Ascending aorta (tissue), 2 donors: ENCODE measurements at regions not wholly inside any gene's neighbourhood (a gene's known extent, or its start where the extent isn't known, plus 50 kb on each side); places are given as distances from the start of the nearest gene placed in this dataset.

Experiments
- DNase-seq, 2 donors: peaks; one replicate each; pipeline ENCODE4 v3.0.0-alpha.2; 2019; ENCODE audit warnings: low spot score in 2 of 2
- H3K27ac ChIP-seq, 2 donors: fragments of 200-600 bp; sonication (generic); one replicate each; pipeline ENCODE4 v1.5.1; 2016 to 2017; ENCODE audit warnings: mild to moderate bottlenecking in 1 of 2
- H3K27me3 ChIP-seq: fragments of 200-600 bp; sonication (generic); one replicate; pipeline ENCODE4 v1.5.1; 2017
- H3K36me3 ChIP-seq, 2 donors: fragments of 200-600 bp; sonication (generic); one replicate each; pipeline ENCODE4 v1.5.1; 2016
- H3K4me1 ChIP-seq, 2 donors: fragments of 200-600 bp; sonication (generic); one replicate each; pipeline ENCODE4 v1.5.1; 2016 to 2017; ENCODE audit warnings: mild to moderate bottlenecking in 1 of 2
- H3K4me3 ChIP-seq, 2 donors: fragments of 200-600 bp; sonication (generic); one replicate each; pipeline ENCODE4 v1.5.1; 2016 to 2017; ENCODE audit warnings: mild to moderate bottlenecking in 1 of 2
- H3K9me3 ChIP-seq, 2 donors: fragments of 200-600 bp; sonication (generic); one replicate each; pipeline ENCODE4 v1.5.1; 2016
- CTCF ChIP-seq, 3 experiments: fragments of 200-600 bp in 2 of 3; fragments of 450-650 bp in 1 of 3; sonication (generic) in 2 of 3; IDR thresholded peaks; one replicate each; pipeline ENCODE4 v1.5.1; 2016 to 2019; ENCODE audit warnings: antibody characterized with exemption in 3 of 3, mild to moderate bottlenecking in 1 of 3, moderate library complexity in 1 of 3
- intact Hi-C: fragments of 100-400 bp; cut with DNase I; formaldehyde crosslinking; loops from one replicate; pipeline ENCODE4 v1.15.1; 2023

- intact Hi-C loops: no loop called here
- DNase-seq: no peak
Measured at GRCh38 chr4:34767407-34767806, 1476.9 kb downstream of the ARAP2 start.

GRCh38 chr4:34771632-34772031, 1472.7 kb downstream of the ARAP2 start:
- DNase-seq: no peak
- no peaks in the 10 kb centered on the region for H3K36me3 ChIP-seq
- no peak overlapping the region for H3K27ac ChIP-seq
- no peak overlapping the region for H3K4me3 ChIP-seq
- TF ChIP-seq CTCF (IDR thresholded peaks at IDR 0.05): no peak
- no peaks in the 10 kb centered on the region for H3K9me3 ChIP-seq
- intact Hi-C loops: no loop called here
- no peaks in the 10 kb centered on the region for H3K4me1 ChIP-seq
- no peaks in the 10 kb centered on the region for H3K27me3 ChIP-seq

More at GRCh38 chr4:34767407-34767806, 1476.9 kb downstream of the ARAP2 start:
- H3K4me1 ChIP-seq: no peaks in the 10 kb centered on the region
- H3K36me3 ChIP-seq: no peaks in the 10 kb centered on the region
- no peaks in the 10 kb centered on the region for H3K9me3 ChIP-seq
- H3K27ac ChIP-seq: no peak overlapping the region
- no peak for TF ChIP-seq CTCF (IDR thresholded peaks at IDR 0.05)
- H3K27me3 ChIP-seq: no peaks in the 10 kb centered on the region
- H3K4me3 ChIP-seq: no peak overlapping the region

- intact Hi-C loops: no loop called here
- no peak overlapping the region for H3K27ac ChIP-seq
Measured at GRCh38 chr4:34790131-34790530, 1454.2 kb downstream of the ARAP2 start.

GRCh38 chr4:34791209-34791608, 1453.1 kb downstream of the ARAP2 start:
- Histone ChIP-seq H3K4me3 (no peak overlapping the region), H3K27ac (no peak overlapping the region), H3K27me3 (no peaks in the 10 kb centered on the region), H3K36me3 (no peaks in the 10 kb centered on the region), H3K4me1 (no peaks in the 10 kb centered on the region), H3K9me3 (no peaks in the 10 kb centered on the region)
- intact Hi-C loops: no loop called here
- no peak for DNase-seq
- TF ChIP-seq CTCF (IDR thresholded peaks at IDR 0.05): no peak

More at GRCh38 chr4:34790131-34790530, 1454.2 kb downstream of the ARAP2 start:
- no peak for TF ChIP-seq CTCF (IDR thresholded peaks at IDR 0.05)
- no peaks in the 10 kb centered on the region for H3K4me1 ChIP-seq
- H3K27me3 ChIP-seq: no peaks in the 10 kb centered on the region
- H3K9me3 ChIP-seq: no peaks in the 10 kb centered on the region
- no peak overlapping the region for H3K4me3 ChIP-seq
- DNase-seq: no peak
- H3K36me3 ChIP-seq: no peaks in the 10 kb centered on the region

GRCh38 chr4:34800953-34801352, 1443.4 kb downstream of the ARAP2 start:
- no peak overlapping the region for H3K4me3 ChIP-seq
- H3K36me3 ChIP-seq: no peaks in the 10 kb centered on the region
- no peak for TF ChIP-seq CTCF (IDR thresholded peaks at IDR 0.05)
- intact Hi-C loops: no loop called here
- no peaks in the 10 kb centered on the region for H3K4me1 ChIP-seq
- DNase-seq: no peak
- no peak overlapping the region for H3K27ac ChIP-seq
- no peaks in the 10 kb centered on the region for H3K9me3 ChIP-seq
- no peaks in the 10 kb centered on the region for H3K27me3 ChIP-seq

- H3K4me3 ChIP-seq: no peak overlapping the region
- H3K9me3 ChIP-seq: no peaks in the 10 kb centered on the region
- no peak for DNase-seq
- H3K36me3 ChIP-seq: no peaks in the 10 kb centered on the region
- TF ChIP-seq CTCF (IDR thresholded peaks at IDR 0.05): no peak
- intact Hi-C loops: no loop called here
- H3K27me3 ChIP-seq: no peaks in the 10 kb centered on the region
- H3K27ac ChIP-seq: no peak overlapping the region
- no peaks in the 10 kb centered on the region for H3K4me1 ChIP-seq
Measured at GRCh38 chr4:34814266-34814665, 1430.0 kb downstream of the ARAP2 start.
